ENCODE measurements at regions not wholly inside any gene's neighbourhood (a gene's known extent, or its start where the extent isn't known, plus 50 kb on each side); places are given as distances from the start of the nearest gene placed in this dataset.

GRCh38 chr6:25054469-25054868 is 118.7 kb upstream of the RIPOR2 start:
- no peak overlapping the region for H3K4me3 ChIP-seq (ENCODE audit: low read length)
- no peak for TF ChIP-seq CTCF (conservative IDR thresholded peaks at IDR 0.05; ENCODE audit: low read length)
- peak; percentile 77 for DNase-seq (ENCODE audit: low read depth)

GRCh38 chr6:25056130-25056529 is 120.4 kb upstream of the RIPOR2 start:
- TF ChIP-seq CTCF (conservative IDR thresholded peaks at IDR 0.05; ENCODE audit: low read length) = no peak
- DNase-seq (ENCODE audit: low read depth) = no peak
- no peak overlapping the region for H3K4me3 ChIP-seq (ENCODE audit: low read length)

GRCh38 chr6:25057111-25057905 is 121.5 kb upstream of the RIPOR2 start:
- DNase-seq (ENCODE audit: low read depth) = peak; percentile 17
- TF ChIP-seq CTCF (conservative IDR thresholded peaks at IDR 0.05; ENCODE audit: low read length) = no peak
- H3K4me3 ChIP-seq (ENCODE audit: low read length) = no peak overlapping the region

- no peak overlapping the region for H3K4me3 ChIP-seq (ENCODE audit: low read length)
- no peak for TF ChIP-seq CTCF (conservative IDR thresholded peaks at IDR 0.05; ENCODE audit: low read length)
- DNase-seq (ENCODE audit: low read depth) = no peak
Measured at GRCh38 chr6:25058441-25058840, 122.7 kb upstream of the RIPOR2 start.

GRCh38 chr6:25058941-25059340 is 123.2 kb upstream of the RIPOR2 start:
- H3K4me3 ChIP-seq (ENCODE audit: low read length) = no peak overlapping the region
- no peak for DNase-seq (ENCODE audit: low read depth)
- no peak for TF ChIP-seq CTCF (conservative IDR thresholded peaks at IDR 0.05; ENCODE audit: low read length)

GRCh38 chr6:25060522-25060921 is 124.8 kb upstream of the RIPOR2 start:
- no peak for DNase-seq (ENCODE audit: low read depth)
- no peak for TF ChIP-seq CTCF (conservative IDR thresholded peaks at IDR 0.05; ENCODE audit: low read length)
- H3K4me3 ChIP-seq (ENCODE audit: low read length) = no peak overlapping the region

GRCh38 chr6:25061289-25061936 is 125.7 kb upstream of the RIPOR2 start:
- TF ChIP-seq CTCF (conservative IDR thresholded peaks at IDR 0.05; ENCODE audit: low read length) = no peak
- DNase-seq (ENCODE audit: low read depth) = peak; percentile 83

More at GRCh38 chr6:25061289-25061936, 125.7 kb upstream of the RIPOR2 start:
- no peak overlapping the region for H3K4me3 ChIP-seq (ENCODE audit: low read length)

All from AG10803 (cell line).